Breast epithelium (tissue), 3 donors: ENCODE measurements at regions not wholly inside any gene's neighbourhood (a gene's known extent, or its start where the extent isn't known, plus 50 kb on each side); places are given as distances from the start of the nearest gene placed in this dataset.

Experiments
- CTCF ChIP-seq, 3 donors: fragments of 450-650 bp; IDR thresholded peaks; one replicate each; pipeline ENCODE4 v1.5.1; 2016 to 2017; ENCODE audit warnings: antibody characterized with exemption in 3 of 3, mild to moderate bottlenecking in 3 of 3, moderate library complexity in 3 of 3
- POLR2AphosphoS5 ChIP-seq, 3 donors: sonication (generic); formaldehyde crosslinking; IDR thresholded peaks; one replicate each; pipeline ENCODE4 v1.6.1; 2017; ENCODE audit warnings: antibody characterized with exemption in 3 of 3

- no peak for TF ChIP-seq CTCF (IDR thresholded peaks at IDR 0.05)
- TF ChIP-seq POLR2AphosphoS5 (IDR thresholded peaks at IDR 0.05): no peak
Measured at GRCh38 chr18:29146068-29146467, 969.1 kb upstream of the CDH2 start.
